Stomach (tissue), 8 donors: ENCODE measurements at regions not wholly inside any gene's neighbourhood (a gene's known extent, or its start where the extent isn't known, plus 50 kb on each side); places are given as distances from the start of the nearest gene placed in this dataset.
"Not testable (repeated sequence)": the region's sequence is repeated elsewhere in the genome, so short reads cannot be mapped to it uniquely, and the experiment has no call there.

ENCODE experiments used
- DNase-seq, 2 donors: peaks; one replicate each; pipeline versions ENCODE4 v3.0.0 to v3.0.0-alpha.2; 2013 to 2019
- H3K27ac ChIP-seq, 5 donors: fragments of 200-600 bp in 4 of 5; sonication (generic) in 4 of 5; one replicate each; pipeline ENCODE4 v1.5.1; 2013 to 2019; ENCODE audit warnings: mild to moderate bottlenecking in 1 of 5, moderate library complexity in 1 of 5
- H3K27me3 ChIP-seq, 3 donors: fragments of 200-600 bp; sonication (generic); one replicate each; pipeline ENCODE4 v1.5.1; 2017 to 2019; ENCODE audit warnings: mixed run types in 1 of 3
- H3K36me3 ChIP-seq, 4 donors: fragments of 200-600 bp; sonication (generic); 1 replicate in 3 of 4; 2 replicates in 1 of 4; pipeline ENCODE4 v1.5.1; 2016 to 2019
- H3K4me1 ChIP-seq, 4 donors: fragments of 200-600 bp; sonication (generic); one replicate each; pipeline ENCODE4 v1.5.1; 2016 to 2019
- H3K4me3 ChIP-seq, 4 donors: fragments of 200-600 bp; sonication (generic) in 3 of 4; one replicate each; pipeline ENCODE4 v1.5.1; 2016 to 2019; ENCODE audit warnings: mild to moderate bottlenecking in 1 of 4
- H3K9me3 ChIP-seq, 4 donors: fragments of 200-600 bp; sonication (generic); one replicate each; pipeline ENCODE4 v1.5.1; 2016 to 2019
- CTCF ChIP-seq, 7 experiments: fragments of 450-650 bp in 4 of 7; fragments of 200-600 bp in 3 of 7; sonication (generic) in 3 of 7; IDR thresholded peaks; one replicate each; pipeline ENCODE4 v1.5.1; 2016 to 2019; ENCODE audit warnings: antibody characterized with exemption in 7 of 7, control low read depth in 2 of 7, mild to moderate bottlenecking in 1 of 7
- EP300 ChIP-seq: sonication (generic); formaldehyde crosslinking; IDR thresholded peaks from one replicate; pipeline ENCODE4 v1.6.1; 2017; ENCODE audit warnings: antibody characterized with exemption
- POLR2A ChIP-seq, 4 donors: fragments of 450-650 bp; IDR thresholded peaks; one replicate each; pipeline ENCODE4 v1.6.1; 2016; ENCODE audit warnings: antibody characterized with exemption in 4 of 4, control low read depth in 2 of 4, mild to moderate bottlenecking in 1 of 4, moderate library complexity in 1 of 4
- POLR2AphosphoS5 ChIP-seq, 3 donors: sonication (generic); formaldehyde crosslinking; IDR thresholded peaks; one replicate each; pipeline ENCODE4 v1.6.1; 2016; ENCODE audit warnings: antibody characterized with exemption in 3 of 3
- whole genome bisulfite sequencing, 5 donors: extraction: QIAGEN DNeasy Blood & Tissue Kit in 3 of 5; methylation state at CpG; one replicate each; pipeline versions ENCODE4 v1.1.5 to v1.1.7; 2013 to 2018; 5-methylcytosine and 5-hydroxymethylcytosine counted together
- intact Hi-C: fragments of 100-400 bp; cut with DNase I; formaldehyde crosslinking; loops from one replicate; pipeline ENCODE4 v1.15.1; 2023; ENCODE audit warnings: low total_unique reads
- donor health status: healthy with polysubstance abuse.
- donor health status: Bipolar disorder and iron deficiency.
- donor health status: healthy.

GRCh38 chr12:131401907-131402633, 308.8 kb upstream of the SFSWAP start:
- peaks cover 0 to 17% (median 0%) of the 10 kb centered on the region in 3 donors for H3K27me3 ChIP-seq
- peaks cover 7 to 16% (median 9%) of the 10 kb centered on the region in 4 donors for H3K9me3 ChIP-seq
- TF ChIP-seq POLR2AphosphoS5 (IDR thresholded peaks at IDR 0.05) = peak in 1 of 3 donors; percentile 70
- intact Hi-C loops, H3K36me3 ChIP-seq, DNase-seq, H3K4me3 ChIP-seq, H3K4me1 ChIP-seq: not testable (repeated sequence)
- WGBS, 5 donors = 36 to 63% (median 50%) methylated on average over 9 to 13 of the region's 13 CpGs
- H3K27ac ChIP-seq = peak overlapping the region in 2 of 5 donors; percentile 47 to 75

DNA sequence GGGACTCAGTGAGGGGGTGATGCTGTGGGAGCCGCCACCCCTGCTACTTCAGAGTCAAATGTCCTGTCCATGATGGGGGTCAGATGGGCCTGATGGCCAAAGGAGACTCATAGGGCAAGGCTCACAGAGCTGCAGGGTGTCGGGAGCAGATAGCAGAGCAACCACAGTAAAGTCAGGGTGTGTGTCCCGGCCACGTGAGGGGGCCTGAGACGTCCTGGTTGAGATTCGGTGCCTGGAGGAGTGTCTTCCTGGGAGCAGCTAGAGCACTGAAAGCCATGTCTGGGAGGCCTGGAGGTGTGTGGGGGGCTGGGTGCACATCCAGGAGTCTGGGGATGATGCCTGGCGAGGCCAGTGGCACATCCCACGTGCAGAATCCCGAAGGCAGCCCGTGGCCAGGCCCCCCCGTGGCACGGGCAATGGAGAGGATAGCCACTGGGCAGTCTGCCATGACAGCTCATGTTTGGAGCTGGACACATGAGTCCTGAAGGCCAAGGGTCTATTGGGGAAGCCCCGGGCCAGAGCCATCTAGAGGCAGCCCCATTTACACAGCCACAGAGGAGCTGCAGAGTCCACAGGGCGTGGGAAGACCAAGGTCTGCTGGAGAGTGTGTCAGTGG, 308.0 kb upstream of the SFSWAP start:
- Histone ChIP-seq H3K27ac (peak overlapping the region in 1 of 5 donors; percentile 75), H3K27me3 (peaks cover 0 to 24% (median 0%) of the 10 kb centered on the region in 3 donors), H3K4me1 (peaks cover 0 to 5% (median 2%) of the 10 kb centered on the region in 4 donors), H3K36me3 (no peaks in the 10 kb centered on the region), H3K4me3 (no peak overlapping the region), H3K9me3 (peaks cover 0 to 8% (median 2%) of the 10 kb centered on the region in 4 donors)
- DNase-seq = no peak
- 77 to 95% (median 90%) methylated on average over 10 to 14 of the region's 14 CpGs for WGBS, 5 donors
- TF ChIP-seq POLR2AphosphoS5 (IDR thresholded peaks at IDR 0.05) = no peak
- no peak for TF ChIP-seq POLR2A (IDR thresholded peaks at IDR 0.05)
- TF ChIP-seq EP300 = no peak
- no peak for TF ChIP-seq CTCF (IDR thresholded peaks at IDR 0.05)
- intact Hi-C loops = no loop called here

DNA sequence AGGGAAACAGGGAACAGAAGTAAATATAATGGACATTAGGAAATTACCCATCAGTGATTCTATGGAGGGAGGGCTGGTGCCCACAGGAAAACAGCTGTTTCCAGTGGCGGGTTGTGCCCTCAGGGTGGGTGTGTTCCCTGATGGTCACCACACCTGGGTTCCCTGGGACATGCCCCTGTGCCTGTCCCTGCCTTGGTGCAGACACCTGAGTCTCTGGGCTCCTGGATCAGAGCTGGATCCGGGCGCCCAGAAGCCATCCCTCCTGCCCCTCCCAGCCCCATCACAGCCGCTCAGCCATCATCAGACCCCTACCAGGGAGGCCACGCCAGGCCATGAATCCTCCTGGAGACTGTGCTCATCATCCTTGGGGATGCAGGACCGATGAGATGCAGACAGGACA, 307.2 kb upstream of the SFSWAP start:
- Histone ChIP-seq H3K27ac (no peak overlapping the region), H3K9me3 (peaks cover 0 to under 1% (median 0%) of the 10 kb centered on the region in 4 donors), H3K4me1 (peaks cover 0 to 5% (median 2%) of the 10 kb centered on the region in 4 donors), H3K27me3 (peaks cover 0 to 24% (median 0%) of the 10 kb centered on the region in 3 donors), H3K36me3 (no peaks in the 10 kb centered on the region), H3K4me3 (no peak overlapping the region)
- no peak for DNase-seq
- 76 to 87% (median 83%) methylated on average over 6 of the region's 6 CpGs for WGBS, 5 donors
- TF ChIP-seq EP300 = no peak
- TF ChIP-seq POLR2A (IDR thresholded peaks at IDR 0.05) = no peak
- intact Hi-C loops = no loop called here

- no peak for DNase-seq
- Histone ChIP-seq H3K4me1 (peaks cover 0 to 5% (median 2%) of the 10 kb centered on the region in 4 donors), H3K36me3 (no peaks in the 10 kb centered on the region), H3K4me3 (no peak overlapping the region), H3K27ac (no peak overlapping the region), H3K27me3 (peaks cover 0 to 24% (median 0%) of the 10 kb centered on the region in 3 donors), H3K9me3 (no peaks in the 10 kb centered on the region)
- no peak for TF ChIP-seq CTCF (IDR thresholded peaks at IDR 0.05)
- TF ChIP-seq POLR2AphosphoS5 (IDR thresholded peaks at IDR 0.05) = no peak
- TF ChIP-seq EP300 = no peak
- no peak for TF ChIP-seq POLR2A (IDR thresholded peaks at IDR 0.05)
- 81 to 99% (median 87%) methylated on average over 3 of the region's 3 CpGs for WGBS, 5 donors
- intact Hi-C loops = no loop called here
Observed at GRCh38 chr12:131404705-131405104, 306.2 kb upstream of the SFSWAP start.

DNA sequence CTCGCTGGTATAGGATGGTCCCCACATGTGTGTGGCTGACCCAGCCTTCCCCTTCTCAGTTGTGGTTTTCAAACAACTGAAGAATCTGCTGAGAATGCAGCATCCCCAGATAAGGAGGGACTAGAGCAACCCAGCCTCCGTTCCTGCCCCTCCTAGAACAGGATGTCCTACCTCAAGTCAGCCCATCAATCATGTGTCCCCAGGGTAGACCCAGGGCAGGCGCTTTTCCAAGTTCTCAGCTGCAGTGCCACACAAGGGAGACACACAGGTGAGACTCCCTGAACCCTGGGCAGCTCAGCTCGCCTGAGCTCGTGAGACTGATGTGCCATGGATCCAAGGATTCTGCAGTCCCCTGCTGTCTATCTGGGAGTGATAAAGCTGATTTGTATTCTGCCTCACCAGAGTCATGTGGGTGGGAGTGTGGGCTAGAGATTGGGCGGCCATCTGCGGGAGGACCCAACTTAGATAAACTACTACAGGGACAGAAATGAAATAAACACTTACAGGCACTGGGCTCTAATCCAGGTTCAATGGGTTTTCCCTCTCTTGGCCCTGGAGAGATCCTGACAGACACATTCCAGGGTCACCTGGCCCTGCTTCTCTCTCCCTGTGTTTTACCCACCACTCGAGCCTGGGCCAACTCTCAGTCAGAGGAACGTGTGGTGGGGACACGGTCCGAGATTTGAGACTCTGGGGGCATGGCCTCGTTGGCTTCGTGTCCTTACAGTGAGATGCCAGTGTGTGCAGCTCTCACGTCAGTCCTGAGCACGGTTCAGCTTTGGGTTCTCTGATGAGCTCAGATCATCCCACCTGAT, 303.5 kb upstream of the SFSWAP start:
- TF ChIP-seq POLR2AphosphoS5 (IDR thresholded peaks at IDR 0.05) (no peak), CTCF (IDR thresholded peaks at IDR 0.05) (no peak), POLR2A (IDR thresholded peaks at IDR 0.05) (no peak)
- intact Hi-C loops = no loop called here
- WGBS, 5 donors = 57 to 69% (median 63%) methylated on average over 14 to 15 of the region's 15 CpGs
- Histone ChIP-seq H3K9me3 (no peaks in the 10 kb centered on the region), H3K36me3 (no peaks in the 10 kb centered on the region), H3K27ac (no peak overlapping the region), H3K4me3 (no peak overlapping the region), H3K4me1 (peaks cover 0 to 3% (median under 1%) of the 10 kb centered on the region in 4 donors), H3K27me3 (peaks cover 0 to 26% (median 0%) of the 10 kb centered on the region in 3 donors)
- no peak for DNase-seq
